ENCODE measurements at regions not wholly inside any gene's neighbourhood (a gene's known extent, or its start where the extent isn't known, plus 50 kb on each side); places are given as distances from the start of the nearest gene placed in this dataset.

- TF ChIP-seq IKZF1 (IDR thresholded peaks at IDR 0.05) (no peak), ZNF121 (CRISPR knock-in tag; IDR thresholded peaks at IDR 0.05) (no peak), CTCF (CRISPR knock-in tag; IDR thresholded peaks at IDR 0.05) (no peak), DMAP1 (CRISPR knock-in tag; IDR thresholded peaks at IDR 0.05) (no peak), ZFP91 (CRISPR knock-in tag; IDR thresholded peaks at IDR 0.05; ENCODE audit: borderline replicate concordance) (no peak), USF2 (IDR thresholded peaks at IDR 0.05; ENCODE audit: low read depth, low read length) (no peak), USF2 (CRISPR knock-in tag; IDR thresholded peaks at IDR 0.05; ENCODE audit: borderline replicate concordance) (no peak), NFE2L1 (CRISPR knock-in tag; IDR thresholded peaks at IDR 0.05; ENCODE audit: borderline replicate concordance) (no peak), ASH2L (IDR thresholded peaks at IDR 0.05; ENCODE audit: insufficient read length, low read depth, low read length) (no peak), POLR2AphosphoS5 (IDR thresholded peaks at IDR 0.05; ENCODE audit: low read depth, low read length) (no peak), ZFP36 (IDR thresholded peaks at IDR 0.05; ENCODE audit: borderline replicate concordance, low read depth, low read length, partially characterized antibody) (no peak), PAWR (CRISPR knock-in tag; IDR thresholded peaks at IDR 0.05; ENCODE audit: borderline replicate concordance) (no peak), ETV5 (CRISPR knock-in tag; IDR thresholded peaks at IDR 0.05; ENCODE audit: borderline replicate concordance) (no peak)
These were observed 1123.9 kb downstream of the PCDH9 start for GRCh38 chr13:66106246-66106645.
